HepG2 (cell line): ENCODE measurements at regions not wholly inside any gene's neighbourhood (a gene's known extent, or its start where the extent isn't known, plus 50 kb on each side); places are given as distances from the start of the nearest gene placed in this dataset.

Experiments
- ATAC-seq: fragments of 200-7000 bp; cut with Tn5 transposase; 3 replicates; pipeline ENCODE4 v1.9.1; 2020; ENCODE audit warnings: mild to moderate bottlenecking, moderate library complexity
- BruUV-seq: library from RNA; stranded (reverse); fragments of 400-500 nt; replicated peaks from 2 replicates; lab custom pipeline; 2021; lab: Mats Ljungman, UMichigan
- CTCF ChIA-PET: fragments of 300-600 bp; formaldehyde crosslinking; extraction: SDS; loops from one replicate; lab custom pipeline; 2021; ENCODE audit warnings: low total read pairs, inconsistent platforms, low intra/inter-chr PET ratio; lab: Yijun Ruan, JAX
- POLR2A ChIA-PET: fragments of 350-600 bp; sonication (Branson Sonifier 250); formaldehyde crosslinking; loops from one replicate; lab custom pipeline; 2020; ENCODE audit warnings: antibody characterized with exemption, inconsistent platforms; lab: Yijun Ruan, JAX
- DNase-seq: peaks from one replicate; pipeline ENCODE4 v3.0.0-alpha.2; 2015; ENCODE audit warnings: low spot score
- FAIRE-seq: peaks from 3 replicates; lab custom pipeline; 2011; peaks lifted over from hg19 to GRCh38; lab: Jason Lieb, UNC
- H2AFZ ChIP-seq: one replicate; pipeline ENCODE4 v1.6.1; 2011; ENCODE audit warnings: low read length, inconsistent platforms
- H3K27ac ChIP-seq: fragments of 300-600 bp; 3 replicates; pipeline ENCODE4 v1.8.0; 2011; ENCODE audit warnings: mixed run types, mild to moderate bottlenecking, mixed read lengths, low read length, inconsistent platforms; ENCODE audit not compliant: insufficient read depth; ENCODE audit errors: extremely low read length
- H3K27me3 ChIP-seq, 2 experiments: fragments of 200-600 bp in 1 of 2; 2 replicates in 1 of 2; 3 replicates in 1 of 2; pipeline versions ENCODE4 v1.6.0 to v1.8.0; 2011; ENCODE audit warnings: low read length in 2 of 2, mild to moderate bottlenecking in 2 of 2, moderate library complexity in 2 of 2, inconsistent platforms in 1 of 2; ENCODE audit not compliant: insufficient read depth in 2 of 2, control insufficient read depth in 1 of 2
- H3K36me3 ChIP-seq, 2 experiments: fragments of 200-600 bp in 1 of 2; replicated peaks in 1 of 2; 2 replicates in 1 of 2; 3 replicates in 1 of 2; pipeline versions ENCODE4 v1.5.1 to v1.8.0; 2011; ENCODE audit warnings: low read length in 2 of 2, inconsistent platforms in 1 of 2; ENCODE audit not compliant: insufficient read depth in 2 of 2, control insufficient read depth in 1 of 2
- H3K4me1 ChIP-seq: 2 replicates; pipeline ENCODE4 v1.5.1; 2012; ENCODE audit warnings: low read length, inconsistent platforms; ENCODE audit not compliant: insufficient read depth
- H3K4me2 ChIP-seq: 2 replicates; pipeline ENCODE4 v1.6.0; 2011; ENCODE audit warnings: low read depth, low read length, inconsistent platforms
- H3K4me3 ChIP-seq, 3 experiments: fragments of 200-600 bp in 1 of 3; sonication (generic), shearing (Covaris generic) in 1 of 3; replicated peaks in 1 of 3; 2 replicates each; pipeline ENCODE4 v1.5.1; 2011 to 2016; ENCODE audit warnings: low read length in 3 of 3, inconsistent platforms in 2 of 3, low read depth in 2 of 3, mild to moderate bottlenecking in 2 of 3, control low read depth in 1 of 3, mixed read lengths in 1 of 3; ENCODE audit not compliant: insufficient read depth in 1 of 3
- H3K79me2 ChIP-seq: one replicate; pipeline ENCODE4 v1.6.1; 2011; ENCODE audit warnings: low read length, inconsistent platforms; ENCODE audit not compliant: insufficient read depth
- H3K9ac ChIP-seq: 2 replicates; pipeline ENCODE4 v1.6.0; 2011; ENCODE audit warnings: mild to moderate bottlenecking, low read depth, low read length, inconsistent platforms; ENCODE audit not compliant: insufficient read depth
- H3K9me3 ChIP-seq: 2 replicates; pipeline ENCODE4 v1.5.1; 2012; ENCODE audit warnings: mild to moderate bottlenecking, low read length
- H4K20me1 ChIP-seq: 2 replicates; pipeline ENCODE4 v1.6.0; 2011; ENCODE audit warnings: inconsistent platforms, mild to moderate bottlenecking, low read length, moderate library complexity; ENCODE audit not compliant: insufficient read depth
- GZF1 ChIP-seq: sonication (generic); formaldehyde crosslinking; IDR thresholded peaks from 2 replicates; pipeline ENCODE4 v1.5.1; 2020; ENCODE audit warnings: mild to moderate bottlenecking, missing genetic modification reagents
- SAP130 ChIP-seq: IDR thresholded peaks from 2 replicates; pipeline ENCODE4 v1.6.1; 2016; ENCODE audit warnings: low read depth
- TCF7L2 ChIP-seq: IDR thresholded peaks from 2 replicates; pipeline ENCODE4 v1.6.1; 2011; ENCODE audit warnings: mild to moderate bottlenecking, low read depth, low read length, moderate library complexity
- ZFY ChIP-seq: sonication (generic); formaldehyde crosslinking; IDR thresholded peaks from 2 replicates; pipeline ENCODE4 v1.4.0; 2020; ENCODE audit warnings: missing genetic modification reagents
- ZMYM2 ChIP-seq: sonication (generic); formaldehyde crosslinking; IDR thresholded peaks from 2 replicates; pipeline ENCODE4 v1.8.0; 2022; ENCODE audit warnings: mild to moderate bottlenecking, missing genetic modification reagents
- ZNF326 ChIP-seq: sonication (generic); formaldehyde crosslinking; IDR thresholded peaks from 2 replicates; pipeline ENCODE4 v1.4.0; 2020; ENCODE audit warnings: missing genetic modification reagents, borderline replicate concordance
- ZNF33A ChIP-seq: sonication (generic); formaldehyde crosslinking; IDR thresholded peaks from 2 replicates; pipeline ENCODE4 v1.5.1; 2020; ENCODE audit warnings: missing genetic modification reagents, mild to moderate bottlenecking, moderate library complexity, borderline replicate concordance
- ZNF367 ChIP-seq: sonication (generic); formaldehyde crosslinking; IDR thresholded peaks from 2 replicates; pipeline ENCODE4 v1.4.0; 2020; ENCODE audit warnings: missing genetic modification reagents, borderline replicate concordance
- ZNF510 ChIP-seq: sonication (generic); formaldehyde crosslinking; IDR thresholded peaks from 2 replicates; pipeline ENCODE4 v1.4.0; 2020; ENCODE audit warnings: low read depth, mild to moderate bottlenecking, missing genetic modification reagents
- ZNF564 ChIP-seq: sonication (generic); formaldehyde crosslinking; IDR thresholded peaks from 2 replicates; pipeline ENCODE4 v1.8.1; 2023; ENCODE audit warnings: mild to moderate bottlenecking, missing genetic modification reagents
- ZNF577 ChIP-seq: sonication (generic); formaldehyde crosslinking; IDR thresholded peaks from 2 replicates; pipeline ENCODE4 v1.4.0; 2020; ENCODE audit warnings: mild to moderate bottlenecking, low read depth, missing genetic modification reagents, borderline replicate concordance
- WGBS: methylation state at CpG from one replicate; pipeline ENCODE4 v1.1.6; 2017; ENCODE audit warnings: low lambda C conversion rate; 5-methylcytosine and 5-hydroxymethylcytosine counted together
- in situ Hi-C: cut with HindIII; loops from 2 replicates; pipeline ENCODE4 v1.10.0; 2017; ENCODE audit warnings: low pct_unique_long_range_greater_than_20kb; ENCODE audit not compliant: extremely low pct_ligation_motif_present
- intact Hi-C: fragments of 100-400 bp; cut with micrococcal nuclease; formaldehyde crosslinking; loops from one replicate; pipeline ENCODE4 v1.10.0; 2022; ENCODE audit not compliant: unreplicated experiment
- TF ChIP-seq, protein P1 (sequence below): conservative IDR thresholded peaks from 2 replicates; pipeline ENCODE4 v1.6.1; 2018; ENCODE audit warnings: missing genetic modification reagents
- TF ChIP-seq, protein P2 (sequence below): sonication (generic); formaldehyde crosslinking; IDR thresholded peaks from 2 replicates; pipeline ENCODE4 v1.4.0; 2020; ENCODE audit warnings: missing genetic modification reagents, mild to moderate bottlenecking, borderline replicate concordance

DNA sequence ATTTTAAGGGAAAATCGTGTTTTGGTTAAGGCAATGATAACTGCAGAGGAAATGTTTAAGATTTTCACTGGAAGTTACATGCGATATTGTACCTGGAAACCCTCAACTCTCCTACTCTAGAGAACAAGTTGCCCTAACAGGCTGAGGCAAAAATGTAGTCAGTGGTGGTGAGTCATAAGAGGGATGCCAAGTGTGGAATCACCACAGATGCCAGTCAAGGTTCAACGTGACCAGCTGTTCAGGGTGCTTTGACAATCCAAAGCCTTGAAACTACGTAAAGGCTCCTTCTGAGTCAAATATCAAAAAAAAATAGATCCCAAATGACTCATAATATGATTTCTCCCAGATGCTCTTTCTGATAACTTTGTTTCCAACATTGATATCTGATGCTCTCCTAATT is 77.9 kb upstream of the AFF2 start (continued):
- TF ChIP-seq ZNF577 (CRISPR knock-in tag), result no peak
- TF ChIP-seq ZNF33A (CRISPR knock-in tag), result no peak
- TF ChIP-seq SAP130 (CRISPR knock-in tag), result no peak

- in situ Hi-C loops (no loop called here), intact Hi-C loops (no loop called here)
Measured at GRCh38 chrX:148424570-148424969, 75.8 kb upstream of the AFF2 start.

GRCh38 chrX:148426467-148426866 is 74.0 kb upstream of the AFF2 start:
- CTCF ChIA-PET, result no interaction called here
- H3K4me1 ChIP-seq, result no peaks in the 10 kb centered on the region

More at GRCh38 chrX:148424570-148424969, 75.8 kb upstream of the AFF2 start:
- Histone ChIP-seq H3K4me2 (no peak overlapping the region), H3K9ac (no peak overlapping the region), H3K36me3 (no peaks in the 10 kb centered on the region), H2AFZ (no peak overlapping the region), H3K27ac (no peak overlapping the region), H3K4me3 (no peak overlapping the region), H3K79me2 (no peaks in the 10 kb centered on the region), H3K4me1 (no peaks in the 10 kb centered on the region), H3K9me3 (no peaks in the 10 kb centered on the region), H3K27me3 (no peaks in the 10 kb centered on the region), H4K20me1 (no peaks in the 10 kb centered on the region)
- TF ChIP-seq ZNF564 (CRISPR knock-in tag) (no peak), ZMYM2 (CRISPR knock-in tag) (no peak)
- TF ChIP-seq, protein P1, sequence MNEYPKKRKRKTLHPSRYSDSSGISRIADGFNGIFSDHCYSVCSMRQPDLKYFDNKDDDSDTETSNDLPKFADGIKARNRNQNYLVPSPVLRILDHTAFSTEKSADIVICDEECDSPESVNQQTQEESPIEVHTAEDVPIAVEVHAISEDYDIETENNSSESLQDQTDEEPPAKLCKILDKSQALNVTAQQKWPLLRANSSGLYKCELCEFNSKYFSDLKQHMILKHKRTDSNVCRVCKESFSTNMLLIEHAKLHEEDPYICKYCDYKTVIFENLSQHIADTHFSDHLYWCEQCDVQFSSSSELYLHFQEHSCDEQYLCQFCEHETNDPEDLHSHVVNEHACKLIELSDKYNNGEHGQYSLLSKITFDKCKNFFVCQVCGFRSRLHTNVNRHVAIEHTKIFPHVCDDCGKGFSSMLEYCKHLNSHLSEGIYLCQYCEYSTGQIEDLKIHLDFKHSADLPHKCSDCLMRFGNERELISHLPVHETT (CRISPR knock-in tag), result no peak
- no peak for ATAC-seq
- CTCF ChIA-PET, result no interaction called here
- POLR2A ChIA-PET, result no interaction called here
- BruUV-seq, result no TSS peak
- WGBS, result 43% methylated on average over 2 of the region's 2 CpGs
- no peak for FAIRE-seq
- no peak for DNase-seq

More at GRCh38 chrX:148426467-148426866, 74.0 kb upstream of the AFF2 start:
- in situ Hi-C loops (no loop called here), intact Hi-C loops (no loop called here)
- H3K36me3 ChIP-seq, result no peaks in the 10 kb centered on the region
- H3K27me3 ChIP-seq, result no peaks in the 10 kb centered on the region
- H3K9ac ChIP-seq, result no peak overlapping the region
- no TSS peak for BruUV-seq
- H3K4me3 ChIP-seq, result no peak overlapping the region
- DNase-seq (no peak), FAIRE-seq (no peak), ATAC-seq (no peak)
- no peaks in the 10 kb centered on the region for H3K9me3 ChIP-seq
- WGBS, result 0% methylated on average over 3 of the region's 3 CpGs
- POLR2A ChIA-PET, result no interaction called here
- no peaks in the 10 kb centered on the region for H3K79me2 ChIP-seq
- H4K20me1 ChIP-seq, result no peaks in the 10 kb centered on the region
- TF ChIP-seq ZNF367 (CRISPR knock-in tag) (no peak), ZFY (CRISPR knock-in tag) (no peak), ZNF326 (CRISPR knock-in tag) (no peak), ZNF510 (CRISPR knock-in tag) (no peak), GZF1 (no peak), TCF7L2 (no peak)
- TF ChIP-seq, protein P2, sequence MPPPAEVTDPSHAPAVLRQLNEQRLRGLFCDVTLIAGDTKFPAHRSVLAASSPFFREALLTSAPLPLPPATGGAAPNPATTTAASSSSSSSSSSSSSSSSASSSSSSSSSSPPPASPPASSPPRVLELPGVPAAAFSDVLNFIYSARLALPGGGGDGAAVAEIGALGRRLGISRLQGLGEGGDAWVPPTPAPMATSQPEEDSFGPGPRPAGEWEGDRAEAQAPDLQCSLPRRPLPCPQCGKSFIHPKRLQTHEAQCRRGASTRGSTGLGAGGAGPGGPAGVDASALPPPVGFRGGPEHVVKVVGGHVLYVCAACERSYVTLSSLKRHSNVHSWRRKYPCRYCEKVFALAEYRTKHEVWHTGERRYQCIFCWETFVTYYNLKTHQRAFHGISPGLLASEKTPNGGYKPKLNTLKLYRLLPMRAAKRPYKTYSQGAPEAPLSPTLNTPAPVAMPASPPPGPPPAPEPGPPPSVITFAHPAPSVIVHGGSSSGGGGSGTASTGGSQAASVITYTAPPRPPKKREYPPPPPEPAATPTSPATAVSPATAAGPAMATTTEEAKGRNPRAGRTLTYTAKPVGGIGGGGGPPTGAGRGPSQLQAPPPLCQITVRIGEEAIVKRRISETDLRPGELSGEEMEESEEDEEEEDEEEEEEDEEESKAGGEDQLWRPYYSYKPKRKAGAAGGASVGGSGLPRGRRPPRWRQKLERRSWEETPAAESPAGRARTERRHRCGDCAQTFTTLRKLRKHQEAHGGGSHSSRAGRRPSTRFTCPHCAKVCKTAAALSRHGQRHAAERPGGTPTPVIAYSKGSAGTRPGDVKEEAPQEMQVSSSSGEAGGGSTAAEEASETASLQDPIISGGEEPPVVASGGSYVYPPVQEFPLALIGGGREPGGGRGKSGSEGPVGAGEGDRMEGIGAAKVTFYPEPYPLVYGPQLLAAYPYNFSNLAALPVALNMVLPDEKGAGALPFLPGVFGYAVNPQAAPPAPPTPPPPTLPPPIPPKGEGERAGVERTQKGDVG (CRISPR knock-in tag), result no peak
- H3K4me2 ChIP-seq, result no peak overlapping the region
- no peak overlapping the region for H3K27ac ChIP-seq
- no peak overlapping the region for H2AFZ ChIP-seq
